Tibial artery (tissue), 4 donors: ENCODE measurements at regions not wholly inside any gene's neighbourhood (a gene's known extent, or its start where the extent isn't known, plus 50 kb on each side); places are given as distances from the start of the nearest gene placed in this dataset.

Source experiments
- DNase-seq, 2 donors: peaks; one replicate each; pipeline ENCODE4 v3.0.0-alpha.2; 2019
- H3K27ac ChIP-seq, 2 donors: fragments of 200-600 bp; sonication (generic) in 1 of 2; 1 replicate in 1 of 2; 2 replicates in 1 of 2; pipeline ENCODE4 v1.5.1; 2018 to 2019; ENCODE audit warnings: mild to moderate bottlenecking in 1 of 2
- H3K27me3 ChIP-seq, 2 donors: fragments of 200-600 bp; sonication (generic) in 1 of 2; one replicate each; pipeline versions ENCODE4 v1.5.1 to v1.6.0; 2016 to 2019
- H3K36me3 ChIP-seq, 3 donors: fragments of 200-600 bp; sonication (generic) in 2 of 3; one replicate each; pipeline ENCODE4 v1.5.1; 2016 to 2019; ENCODE audit warnings: mild to moderate bottlenecking in 2 of 3
- H3K4me1 ChIP-seq, 4 donors: fragments of 200-600 bp; sonication (generic) in 2 of 4; 1 replicate in 3 of 4; 2 replicates in 1 of 4; pipeline ENCODE4 v1.5.1; 2016 to 2019
- H3K4me3 ChIP-seq, 2 donors: fragments of 200-600 bp; sonication (generic) in 1 of 2; 1 replicate in 1 of 2; 2 replicates in 1 of 2; pipeline ENCODE4 v1.5.1; 2018 to 2019; ENCODE audit warnings: mild to moderate bottlenecking in 2 of 2
- H3K9me3 ChIP-seq, 3 donors: fragments of 200-600 bp; sonication (generic) in 1 of 3; one replicate each; pipeline ENCODE4 v1.5.1; 2016 to 2019
- intact Hi-C: fragments of 100-400 bp; cut with DNase I; formaldehyde crosslinking; loops from one replicate; pipeline ENCODE4 v1.15.0; 2023; ENCODE audit warnings: low total_unique reads
- TF ChIP-seq, protein P1 (sequence below), 2 experiments: fragments of 200-600 bp in 1 of 2; fragments of 450-650 bp in 1 of 2; IDR thresholded peaks; one replicate each; pipeline ENCODE4 v1.5.1; 2017 to 2019; ENCODE audit warnings: antibody characterized with exemption in 2 of 2, mild to moderate bottlenecking in 1 of 2, moderate library complexity in 1 of 2

DNA sequence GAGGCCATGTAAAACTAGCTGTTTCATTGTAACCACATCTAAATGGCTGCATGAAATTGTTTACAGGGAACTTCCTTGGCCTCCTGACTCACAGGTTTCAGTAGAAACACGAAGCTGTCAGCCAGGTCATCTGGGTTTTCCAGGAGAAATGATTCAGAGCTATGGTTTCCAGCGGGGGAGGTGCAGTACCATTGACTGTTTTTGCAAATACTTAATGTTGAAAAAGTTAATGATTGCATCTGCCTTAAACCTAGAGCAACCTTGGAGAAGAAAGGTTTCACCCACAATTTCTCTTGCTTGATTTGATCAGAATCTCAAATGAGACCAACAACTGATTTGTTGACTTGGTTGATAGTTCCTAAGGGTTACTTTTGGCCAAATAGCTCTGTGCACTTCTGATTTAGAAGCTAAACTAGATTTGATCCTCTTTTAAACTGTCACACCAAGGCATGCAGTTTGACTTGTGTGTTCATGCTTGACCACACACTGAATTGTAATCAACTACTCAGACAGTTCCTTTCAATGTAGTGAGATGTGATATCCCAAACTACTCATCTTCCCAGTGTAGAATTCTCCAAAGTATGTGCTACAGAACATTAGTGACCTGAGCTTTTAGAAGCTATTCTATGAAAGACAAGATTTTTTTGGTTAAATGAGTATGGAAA, 193.5 kb upstream of the CHST9 start:
- TF ChIP-seq, protein P1, sequence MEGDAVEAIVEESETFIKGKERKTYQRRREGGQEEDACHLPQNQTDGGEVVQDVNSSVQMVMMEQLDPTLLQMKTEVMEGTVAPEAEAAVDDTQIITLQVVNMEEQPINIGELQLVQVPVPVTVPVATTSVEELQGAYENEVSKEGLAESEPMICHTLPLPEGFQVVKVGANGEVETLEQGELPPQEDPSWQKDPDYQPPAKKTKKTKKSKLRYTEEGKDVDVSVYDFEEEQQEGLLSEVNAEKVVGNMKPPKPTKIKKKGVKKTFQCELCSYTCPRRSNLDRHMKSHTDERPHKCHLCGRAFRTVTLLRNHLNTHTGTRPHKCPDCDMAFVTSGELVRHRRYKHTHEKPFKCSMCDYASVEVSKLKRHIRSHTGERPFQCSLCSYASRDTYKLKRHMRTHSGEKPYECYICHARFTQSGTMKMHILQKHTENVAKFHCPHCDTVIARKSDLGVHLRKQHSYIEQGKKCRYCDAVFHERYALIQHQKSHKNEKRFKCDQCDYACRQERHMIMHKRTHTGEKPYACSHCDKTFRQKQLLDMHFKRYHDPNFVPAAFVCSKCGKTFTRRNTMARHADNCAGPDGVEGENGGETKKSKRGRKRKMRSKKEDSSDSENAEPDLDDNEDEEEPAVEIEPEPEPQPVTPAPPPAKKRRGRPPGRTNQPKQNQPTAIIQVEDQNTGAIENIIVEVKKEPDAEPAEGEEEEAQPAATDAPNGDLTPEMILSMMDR (IDR thresholded peaks at IDR 0.05) = no peak
- Histone ChIP-seq H3K9me3 (no peaks in the 10 kb centered on the region), H3K27ac (no peak overlapping the region), H3K27me3 (no peaks in the 10 kb centered on the region), H3K4me1 (no peaks in the 10 kb centered on the region), H3K36me3 (no peaks in the 10 kb centered on the region), H3K4me3 (no peak overlapping the region)
- intact Hi-C loops = no loop called here
- no peak for DNase-seq

DNA sequence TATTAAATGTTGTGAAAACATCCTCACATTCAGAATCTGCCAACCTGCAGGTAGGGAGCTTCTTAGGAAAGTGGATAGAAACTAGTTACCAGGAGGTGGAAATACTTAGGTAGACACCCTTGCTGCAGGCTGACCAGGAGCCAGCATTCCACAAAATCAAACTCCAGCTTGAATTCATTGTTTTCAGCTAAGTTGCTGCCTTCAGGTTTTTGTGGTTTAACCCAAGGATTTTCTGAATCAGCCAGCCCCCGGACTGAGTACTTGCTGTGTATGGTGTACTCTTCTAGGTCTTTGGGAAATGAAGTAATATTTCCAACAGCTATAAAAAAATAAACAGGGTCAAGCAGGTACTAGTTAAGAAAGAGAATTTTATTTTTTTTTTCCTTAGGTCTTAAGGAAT, 192.1 kb upstream of the CHST9 start:
- intact Hi-C loops = no loop called here
- Histone ChIP-seq H3K27me3 (no peaks in the 10 kb centered on the region), H3K4me1 (no peaks in the 10 kb centered on the region), H3K9me3 (no peaks in the 10 kb centered on the region), H3K27ac (no peak overlapping the region), H3K36me3 (no peaks in the 10 kb centered on the region), H3K4me3 (no peak overlapping the region)
- TF ChIP-seq, protein P1 (IDR thresholded peaks at IDR 0.05) = no peak
- DNase-seq = no peak

DNA sequence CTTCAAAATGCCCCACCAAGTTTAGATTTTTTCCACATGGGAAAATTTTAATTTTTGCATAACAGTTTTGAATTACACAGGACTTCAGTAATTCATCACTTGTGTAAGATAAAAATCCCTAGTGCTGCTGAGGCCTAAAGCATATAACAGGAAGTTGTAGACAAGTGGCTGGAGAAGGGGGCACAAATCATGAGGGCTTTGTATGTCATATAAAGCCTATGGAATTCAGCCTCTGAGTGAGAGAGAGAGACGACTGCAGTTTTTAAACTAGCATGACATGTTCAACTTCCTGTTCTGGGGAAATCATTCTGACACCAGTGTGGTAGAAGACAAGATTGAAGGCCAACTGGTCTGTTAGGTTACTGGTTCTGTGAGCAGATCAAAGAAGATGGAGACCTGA, 187.3 kb upstream of the CHST9 start:
- TF ChIP-seq, protein P1 (IDR thresholded peaks at IDR 0.05) = no peak
- Histone ChIP-seq H3K27me3 (no peaks in the 10 kb centered on the region), H3K4me1 (no peaks in the 10 kb centered on the region), H3K27ac (no peak overlapping the region), H3K36me3 (no peaks in the 10 kb centered on the region), H3K9me3 (no peaks in the 10 kb centered on the region), H3K4me3 (no peak overlapping the region)
- intact Hi-C loops = no loop called here
- DNase-seq = no peak

DNA sequence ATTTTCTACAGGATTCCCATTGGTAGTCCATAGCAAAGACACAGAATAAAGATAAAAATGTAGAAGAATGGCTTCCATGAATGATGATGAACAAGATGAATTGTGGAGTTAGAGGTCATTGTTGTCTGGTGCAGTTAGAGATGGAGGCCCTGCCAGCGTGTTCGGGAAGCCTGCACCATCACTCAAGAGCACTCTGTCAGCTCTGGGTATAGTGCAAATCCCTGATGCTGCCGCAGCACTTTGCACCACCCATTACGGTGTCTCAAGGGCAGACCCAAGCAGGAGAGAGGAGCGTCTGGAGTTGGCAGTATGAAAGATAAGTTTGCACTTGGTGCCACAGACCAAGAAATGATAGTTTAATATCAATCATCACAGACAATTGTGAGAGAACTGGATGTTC, 181.6 kb upstream of the CHST9 start:
- Histone ChIP-seq H3K27me3 (no peaks in the 10 kb centered on the region), H3K4me1 (no peaks in the 10 kb centered on the region), H3K36me3 (no peaks in the 10 kb centered on the region), H3K9me3 (no peaks in the 10 kb centered on the region), H3K4me3 (no peak overlapping the region), H3K27ac (no peak overlapping the region)
- TF ChIP-seq, protein P1 (IDR thresholded peaks at IDR 0.05) = no peak
- intact Hi-C loops = no loop called here
- DNase-seq = no peak

DNA sequence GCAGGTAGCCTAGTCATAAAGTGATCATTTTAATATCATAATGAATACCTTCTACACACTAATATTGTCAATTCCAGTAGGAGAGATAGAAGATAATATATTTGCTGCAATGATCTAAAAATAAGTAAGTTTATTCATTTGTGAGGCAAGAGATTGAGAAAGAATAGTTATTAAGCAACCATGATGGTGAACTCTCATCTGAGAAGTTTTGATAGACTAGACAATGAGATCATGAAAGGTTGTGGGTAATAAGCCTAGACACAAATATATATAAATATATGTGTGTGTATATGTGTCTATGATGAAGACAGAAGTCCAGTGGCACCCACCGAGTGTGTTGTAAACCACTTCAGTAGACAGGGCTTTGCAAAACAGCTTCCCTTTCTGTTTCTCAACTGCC, 181.0 kb upstream of the CHST9 start:
- TF ChIP-seq, protein P1 (IDR thresholded peaks at IDR 0.05) = no peak
- Histone ChIP-seq H3K9me3 (no peaks in the 10 kb centered on the region), H3K27ac (no peak overlapping the region), H3K4me1 (no peaks in the 10 kb centered on the region), H3K36me3 (no peaks in the 10 kb centered on the region), H3K27me3 (no peaks in the 10 kb centered on the region), H3K4me3 (no peak overlapping the region)
- intact Hi-C loops = no loop called here
- no peak for DNase-seq

DNA sequence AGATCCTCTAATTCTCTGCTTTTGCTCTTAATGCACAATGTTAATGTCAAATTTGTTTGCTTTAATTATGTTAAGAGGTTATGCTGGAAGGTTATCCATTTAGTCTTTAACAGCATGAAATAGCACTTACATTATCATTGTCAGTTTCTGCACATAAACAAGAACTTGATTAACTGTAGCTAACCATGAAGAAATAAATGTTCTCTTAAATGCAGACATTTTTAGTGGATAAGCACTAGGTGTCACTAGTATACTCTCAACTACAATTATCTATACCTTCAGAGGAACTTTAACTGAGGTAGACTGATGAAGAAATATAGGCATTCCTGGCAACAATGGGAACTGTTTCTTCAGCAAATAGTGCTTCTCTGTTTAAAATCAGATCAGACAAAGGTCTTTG, 178.8 kb upstream of the CHST9 start:
- Histone ChIP-seq H3K27me3 (no peaks in the 10 kb centered on the region), H3K4me1 (no peaks in the 10 kb centered on the region), H3K4me3 (no peak overlapping the region), H3K9me3 (no peaks in the 10 kb centered on the region), H3K36me3 (no peaks in the 10 kb centered on the region), H3K27ac (no peak overlapping the region)
- no peak for DNase-seq
- intact Hi-C loops = no loop called here
- TF ChIP-seq, protein P1 (IDR thresholded peaks at IDR 0.05) = no peak
